GM19240 (cell line): ENCODE measurements at regions not wholly inside any gene's neighbourhood (a gene's known extent, or its start where the extent isn't known, plus 50 kb on each side); places are given as distances from the start of the nearest gene placed in this dataset.
"Not testable (repeated sequence)": the region's sequence is repeated elsewhere in the genome, so short reads cannot be mapped to it uniquely, and the experiment has no call there.

Experiments
- DNase-seq: peaks from one replicate; pipeline ENCODE4 v3.0.0; 2011; ENCODE audit warnings: low spot score; ENCODE audit not compliant: insufficient read length

GRCh38 chr4:10388146-10388545, 69.1 kb downstream of the ZNF518B start:
- not testable (repeated sequence) for DNase-seq

- no peak for DNase-seq
Observed at GRCh38 chr4:10385994-10386394, 71.2 kb downstream of the ZNF518B start.

GRCh38 chr4:10384974-10385373, 72.3 kb downstream of the ZNF518B start:
- no peak for DNase-seq

GRCh38 chr4:10383417-10383816, 73.8 kb downstream of the ZNF518B start:
- DNase-seq: no peak

- DNase-seq: not testable (repeated sequence)
Observed at GRCh38 chr4:10382171-10382570, 75.1 kb downstream of the ZNF518B start.

GRCh38 chr4:10381146-10381545, 76.1 kb downstream of the ZNF518B start:
- no peak for DNase-seq

GRCh38 chr4:10380735-10381134, 76.5 kb downstream of the ZNF518B start:
- no peak for DNase-seq

- DNase-seq: no peak
Observed at GRCh38 chr4:10371869-10372471, 85.3 kb downstream of the ZNF518B start.

- no peak for DNase-seq
Observed at GRCh38 chr4:10371121-10371520, 86.1 kb downstream of the ZNF518B start.

GRCh38 chr4:10369517-10369916, 87.7 kb downstream of the ZNF518B start:
- no peak for DNase-seq

- DNase-seq: no peak
Observed at GRCh38 chr4:10366628-10367027, 90.6 kb downstream of the ZNF518B start.

- no peak for DNase-seq
Observed at GRCh38 chr4:10364194-10364593, 93.0 kb downstream of the ZNF518B start.

GRCh38 chr4:10354746-10355145, 102.5 kb downstream of the ZNF518B start:
- DNase-seq: no peak

GRCh38 chr4:10354225-10354624, 103.0 kb downstream of the ZNF518B start:
- no peak for DNase-seq

- DNase-seq: no peak
Observed at GRCh38 chr4:10353110-10353509, 104.1 kb downstream of the ZNF518B start.

- no peak for DNase-seq
Observed at GRCh38 chr4:10348241-10348640, 109.0 kb downstream of the ZNF518B start.

GRCh38 chr4:10347815-10348214, 109.4 kb downstream of the ZNF518B start:
- no peak for DNase-seq

- DNase-seq: no peak
Observed at GRCh38 chr4:10347281-10347795, 109.9 kb downstream of the ZNF518B start.

- DNase-seq: no peak
Observed at GRCh38 chr4:10346023-10346422, 111.2 kb downstream of the ZNF518B start.

- no peak for DNase-seq
Observed at GRCh38 chr4:10345381-10345784, 111.8 kb downstream of the ZNF518B start.

GRCh38 chr4:10344824-10345223, 112.4 kb downstream of the ZNF518B start:
- no peak for DNase-seq

- no peak for DNase-seq
Observed at GRCh38 chr4:10343656-10344055, 113.6 kb downstream of the ZNF518B start.

- no peak for DNase-seq
Observed at GRCh38 chr4:10342866-10343265, 114.4 kb downstream of the ZNF518B start.

GRCh38 chr4:10336471-10336870, 120.8 kb downstream of the ZNF518B start:
- DNase-seq: no peak
